ENCODE measurements at regions not wholly inside any gene's neighbourhood (a gene's known extent, or its start where the extent isn't known, plus 50 kb on each side); places are given as distances from the start of the nearest gene placed in this dataset.
"Not testable (repeated sequence)": the region's sequence is repeated elsewhere in the genome, so short reads cannot be mapped to it uniquely, and the experiment has no call there.

GRCh38 chr16:72602499-72602898 is 430.5 kb upstream of the PMFBP1 start:
- H3K27me3 ChIP-seq (ENCODE audit: control insufficient read depth in 3 of 3, insufficient read depth in 3 of 3, low read length in 3 of 3) = no peaks in the 10 kb centered on the region
- 92 to 93% (median 93%) methylated on average over 2 of the region's 2 CpGs for WGBS, 3 donors
- H3K36me3 ChIP-seq (ENCODE audit: control insufficient read depth in 3 of 3, insufficient read depth in 2 of 3, low read depth in 1 of 3, low read length in 3 of 3) = no peaks in the 10 kb centered on the region
- peaks cover 0 to 4% of the 10 kb centered on the region in 2 donors for H3K9me3 ChIP-seq (ENCODE audit: control insufficient read depth in 2 of 2, insufficient read depth in 1 of 2, low read depth in 1 of 2, low read length in 1 of 2)
- DNase-seq (no peak), FAIRE-seq (no peak)
- H3K4me1 ChIP-seq (ENCODE audit: control insufficient read depth in 3 of 3, insufficient read depth in 2 of 3, low read depth in 1 of 3, low read length in 2 of 3) = no peaks in the 10 kb centered on the region
- H3K27ac ChIP-seq (ENCODE audit: low read depth in 1 of 3, low read length in 2 of 3) = no peak overlapping the region
- H3K4me3 ChIP-seq (ENCODE audit: low read depth in 1 of 3, low read length in 3 of 3) = no peak overlapping the region

GRCh38 chr16:72598696-72599095 is 426.7 kb upstream of the PMFBP1 start:
- H3K9me3 ChIP-seq (ENCODE audit: control insufficient read depth in 2 of 2, insufficient read depth in 1 of 2, low read depth in 1 of 2, low read length in 1 of 2) = peaks cover 0 to 4% of the 10 kb centered on the region in 2 donors
- H3K27ac ChIP-seq (ENCODE audit: low read depth in 1 of 3, low read length in 2 of 3) = no peak overlapping the region
- no peak for DNase-seq
- H3K4me1 ChIP-seq (ENCODE audit: control insufficient read depth in 3 of 3, insufficient read depth in 2 of 3, low read depth in 1 of 3, low read length in 2 of 3) = no peaks in the 10 kb centered on the region
- H3K4me3 ChIP-seq (ENCODE audit: low read depth in 1 of 3, low read length in 3 of 3) = no peak overlapping the region
- H3K36me3 ChIP-seq (ENCODE audit: control insufficient read depth in 3 of 3, insufficient read depth in 2 of 3, low read depth in 1 of 3, low read length in 3 of 3) = no peaks in the 10 kb centered on the region
- no peak for FAIRE-seq
- no peaks in the 10 kb centered on the region for H3K27me3 ChIP-seq (ENCODE audit: control insufficient read depth in 3 of 3, insufficient read depth in 3 of 3, low read length in 3 of 3)

GRCh38 chr16:72597938-72598337 is 426.0 kb upstream of the PMFBP1 start:
- H3K27me3 ChIP-seq (ENCODE audit: control insufficient read depth in 3 of 3, insufficient read depth in 3 of 3, low read length in 3 of 3) = no peaks in the 10 kb centered on the region
- no peak overlapping the region for H3K27ac ChIP-seq (ENCODE audit: low read depth in 1 of 3, low read length in 2 of 3)
- no peak for FAIRE-seq

GRCh38 chr16:72596373-72596772 is 424.4 kb upstream of the PMFBP1 start:
- no peak for DNase-seq
- no peak overlapping the region for H3K27ac ChIP-seq (ENCODE audit: low read depth in 1 of 3, low read length in 2 of 3)
- H3K36me3 ChIP-seq (ENCODE audit: control insufficient read depth in 3 of 3, insufficient read depth in 2 of 3, low read depth in 1 of 3, low read length in 3 of 3) = no peaks in the 10 kb centered on the region
- no peaks in the 10 kb centered on the region for H3K27me3 ChIP-seq (ENCODE audit: control insufficient read depth in 3 of 3, insufficient read depth in 3 of 3, low read length in 3 of 3)
- 92 to 97% (median 96%) methylated on average over 3 of the region's 3 CpGs for WGBS, 3 donors
- FAIRE-seq = no peak
- H3K9me3 ChIP-seq (ENCODE audit: control insufficient read depth in 2 of 2, insufficient read depth in 1 of 2, low read depth in 1 of 2, low read length in 1 of 2) = no peaks in the 10 kb centered on the region
- H3K4me3 ChIP-seq (ENCODE audit: low read depth in 1 of 3, low read length in 3 of 3) = no peak overlapping the region
- no peaks in the 10 kb centered on the region for H3K4me1 ChIP-seq (ENCODE audit: control insufficient read depth in 3 of 3, insufficient read depth in 2 of 3, low read depth in 1 of 3, low read length in 2 of 3)

More at GRCh38 chr16:72597938-72598337, 426.0 kb upstream of the PMFBP1 start:
- H3K4me1 ChIP-seq (ENCODE audit: control insufficient read depth in 3 of 3, insufficient read depth in 2 of 3, low read depth in 1 of 3, low read length in 2 of 3) = no peaks in the 10 kb centered on the region
- no peaks in the 10 kb centered on the region for H3K36me3 ChIP-seq (ENCODE audit: control insufficient read depth in 3 of 3, insufficient read depth in 2 of 3, low read depth in 1 of 3, low read length in 3 of 3)
- H3K4me3 ChIP-seq (ENCODE audit: low read depth in 1 of 3, low read length in 3 of 3) = no peak overlapping the region
- DNase-seq = no peak
- 87 to 93% (median 90%) methylated on average over 3 of the region's 3 CpGs for WGBS, 3 donors
- no peaks in the 10 kb centered on the region for H3K9me3 ChIP-seq (ENCODE audit: control insufficient read depth in 2 of 2, insufficient read depth in 1 of 2, low read depth in 1 of 2, low read length in 1 of 2)

GRCh38 chr16:72590151-72590937 is 418.4 kb upstream of the PMFBP1 start:
- WGBS, 3 donors = 70 to 94% (median 82%) methylated on average over 2 of the region's 2 CpGs
- no peaks in the 10 kb centered on the region for H3K36me3 ChIP-seq (ENCODE audit: control insufficient read depth in 3 of 3, insufficient read depth in 2 of 3, low read depth in 1 of 3, low read length in 3 of 3)
- DNase-seq (no peak), FAIRE-seq (no peak)
- no peaks in the 10 kb centered on the region for H3K9me3 ChIP-seq (ENCODE audit: control insufficient read depth in 2 of 2, insufficient read depth in 1 of 2, low read depth in 1 of 2, low read length in 1 of 2)
- no peaks in the 10 kb centered on the region for H3K4me1 ChIP-seq (ENCODE audit: control insufficient read depth in 3 of 3, insufficient read depth in 2 of 3, low read depth in 1 of 3, low read length in 2 of 3)
- no peak overlapping the region for H3K27ac ChIP-seq (ENCODE audit: low read depth in 1 of 3, low read length in 2 of 3)
- no peaks in the 10 kb centered on the region for H3K27me3 ChIP-seq (ENCODE audit: control insufficient read depth in 3 of 3, insufficient read depth in 3 of 3, low read length in 3 of 3)
- no peak overlapping the region for H3K4me3 ChIP-seq (ENCODE audit: low read depth in 1 of 3, low read length in 3 of 3)

GRCh38 chr16:72588551-72588950 is 416.6 kb upstream of the PMFBP1 start:
- DNase-seq (no peak), FAIRE-seq (no peak)
- H3K27ac ChIP-seq (ENCODE audit: low read depth in 1 of 3, low read length in 2 of 3) = no peak overlapping the region
- 86 to 97% (median 92%) methylated on average over 2 of the region's 2 CpGs for WGBS, 3 donors
- no peak overlapping the region for H3K4me3 ChIP-seq (ENCODE audit: low read depth in 1 of 3, low read length in 3 of 3)
- H3K9me3 ChIP-seq (ENCODE audit: control insufficient read depth in 2 of 2, insufficient read depth in 1 of 2, low read depth in 1 of 2, low read length in 1 of 2) = no peaks in the 10 kb centered on the region
- no peaks in the 10 kb centered on the region for H3K27me3 ChIP-seq (ENCODE audit: control insufficient read depth in 3 of 3, insufficient read depth in 3 of 3, low read length in 3 of 3)
- H3K36me3 ChIP-seq (ENCODE audit: control insufficient read depth in 3 of 3, insufficient read depth in 2 of 3, low read depth in 1 of 3, low read length in 3 of 3) = no peaks in the 10 kb centered on the region
- H3K4me1 ChIP-seq (ENCODE audit: control insufficient read depth in 3 of 3, insufficient read depth in 2 of 3, low read depth in 1 of 3, low read length in 2 of 3) = no peaks in the 10 kb centered on the region

GRCh38 chr16:72578061-72578460 is 406.1 kb upstream of the PMFBP1 start:
- not testable (repeated sequence) for FAIRE-seq

GRCh38 chr16:72576189-72576588 is 404.2 kb upstream of the PMFBP1 start:
- DNase-seq (no peak), FAIRE-seq (no peak)
- no peak overlapping the region for H3K4me3 ChIP-seq (ENCODE audit: low read depth in 1 of 3, low read length in 3 of 3)
- H3K27me3 ChIP-seq (ENCODE audit: control insufficient read depth in 3 of 3, insufficient read depth in 3 of 3, low read length in 3 of 3) = no peaks in the 10 kb centered on the region
- no peaks in the 10 kb centered on the region for H3K36me3 ChIP-seq (ENCODE audit: control insufficient read depth in 3 of 3, insufficient read depth in 2 of 3, low read depth in 1 of 3, low read length in 3 of 3)
- no peaks in the 10 kb centered on the region for H3K4me1 ChIP-seq (ENCODE audit: control insufficient read depth in 3 of 3, insufficient read depth in 2 of 3, low read depth in 1 of 3, low read length in 2 of 3)
- no peak overlapping the region for H3K27ac ChIP-seq (ENCODE audit: low read depth in 1 of 3, low read length in 2 of 3)
- WGBS, 3 donors = 86 to 96% (median 94%) methylated on average over 3 of the region's 3 CpGs
- peaks cover 0 to 3% of the 10 kb centered on the region in 2 donors for H3K9me3 ChIP-seq (ENCODE audit: control insufficient read depth in 2 of 2, insufficient read depth in 1 of 2, low read depth in 1 of 2, low read length in 1 of 2)

More at GRCh38 chr16:72578061-72578460, 406.1 kb upstream of the PMFBP1 start:
- H3K36me3 ChIP-seq (ENCODE audit: control insufficient read depth in 3 of 3, insufficient read depth in 2 of 3, low read depth in 1 of 3, low read length in 3 of 3); H3K4me3 ChIP-seq (ENCODE audit: low read depth in 1 of 3, low read length in 3 of 3); H3K4me1 ChIP-seq (ENCODE audit: control insufficient read depth in 3 of 3, insufficient read depth in 2 of 3, low read depth in 1 of 3, low read length in 2 of 3); H3K27ac ChIP-seq (ENCODE audit: low read depth in 1 of 3, low read length in 2 of 3); H3K9me3 ChIP-seq (ENCODE audit: control insufficient read depth in 2 of 2, insufficient read depth in 1 of 2, low read depth in 1 of 2, low read length in 1 of 2); H3K27me3 ChIP-seq (ENCODE audit: control insufficient read depth in 3 of 3, insufficient read depth in 3 of 3, low read length in 3 of 3); DNase-seq: not testable (repeated sequence)
- 93 to 95% (median 95%) methylated on average over 9 of the region's 9 CpGs for WGBS, 3 donors

- DNase-seq = no peak
- Histone ChIP-seq H3K4me1 (ENCODE audit: control insufficient read depth in 3 of 3, insufficient read depth in 2 of 3, low read depth in 1 of 3, low read length in 2 of 3) (peaks cover 0 to 6% (median 0%) of the 10 kb centered on the region in 3 donors), H3K36me3 (ENCODE audit: control insufficient read depth in 3 of 3, insufficient read depth in 2 of 3, low read depth in 1 of 3, low read length in 3 of 3) (no peaks in the 10 kb centered on the region), H3K4me3 (ENCODE audit: low read depth in 1 of 3, low read length in 3 of 3) (no peak overlapping the region), H3K27me3 (ENCODE audit: control insufficient read depth in 3 of 3, insufficient read depth in 3 of 3, low read length in 3 of 3) (no peaks in the 10 kb centered on the region), H3K9me3 (ENCODE audit: control insufficient read depth in 2 of 2, insufficient read depth in 1 of 2, low read depth in 1 of 2, low read length in 1 of 2) (no peaks in the 10 kb centered on the region), H3K27ac (ENCODE audit: low read depth in 1 of 3, low read length in 2 of 3) (no peak overlapping the region)
- FAIRE-seq = no peak
- WGBS, 3 donors = 96 to 98% (median 97%) methylated on average over 7 of the region's 7 CpGs
Observed at GRCh38 chr16:72569677-72570076, 397.7 kb upstream of the PMFBP1 start.
